ENCODE measurements at regions not wholly inside any gene's neighbourhood (a gene's known extent, or its start where the extent isn't known, plus 50 kb on each side); places are given as distances from the start of the nearest gene placed in this dataset.

DNA sequence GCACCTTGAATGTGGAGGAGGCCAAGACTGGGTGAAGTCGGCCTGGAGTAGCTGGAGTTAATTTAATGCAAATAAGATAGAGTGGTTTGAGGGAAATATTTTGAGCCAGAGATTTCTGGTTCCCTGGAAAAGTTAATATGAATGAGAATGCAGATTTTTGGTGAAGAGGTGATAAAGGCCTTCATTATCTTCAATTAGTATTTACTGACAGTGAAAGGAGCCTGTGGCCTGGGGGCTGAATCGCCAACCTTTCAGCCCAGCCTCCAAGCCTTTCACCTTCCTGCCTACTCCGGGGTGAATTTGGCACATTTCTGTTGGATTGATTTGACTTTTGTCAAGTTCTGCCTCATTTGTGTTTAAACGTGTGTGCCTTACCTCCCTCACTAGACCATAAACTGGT lies 147.8 kb downstream of the SOX2 start:
- no TSS peak for BruUV-seq (replicated peaks)

More for the DNA sequence above, 147.8 kb downstream of the SOX2 start:
- no peak overlapping the region for H2AK9ac ChIP-seq (replicated peaks; ENCODE audit: low read depth, low read length, poor library complexity)
- no peaks in the 10 kb centered on the region for H3K4me1 ChIP-seq (ENCODE audit: control insufficient read depth, insufficient read depth, low read length)
- DNase-seq = no peak
- peaks cover 2% of the 10 kb centered on the region for H3K9me3 ChIP-seq (ENCODE audit: control insufficient read depth, insufficient read depth, low read length)
- no peak overlapping the region for H3K18ac ChIP-seq (ENCODE audit: low read depth, low read length)
- no peak overlapping the region for H2AFZ ChIP-seq (replicated peaks; ENCODE audit: low read length, poor library complexity)
- H2BK120ac ChIP-seq (ENCODE audit: low read depth, low read length) = no peak overlapping the region
- intact Hi-C loops (cut with micrococcal nuclease) = no loop called here
- ATAC-seq (ENCODE audit: low read depth) = no peak
- TF ChIP-seq CHD1 (IDR thresholded peaks at IDR 0.05; ENCODE audit: low read depth, low read length) (no peak), RCOR1 (IDR thresholded peaks at IDR 0.05; ENCODE audit: insufficient replicate concordance, low read length) (no peak), BHLHE40 (IDR thresholded peaks at IDR 0.05; ENCODE audit: low read depth, low read length) (no peak), SMC3 (IDR thresholded peaks at IDR 0.05; ENCODE audit: low read depth, low read length) (no peak), RAD21 (IDR thresholded peaks at IDR 0.05; ENCODE audit: low read length) (no peak), POLR2A (IDR thresholded peaks at IDR 0.05; ENCODE audit: low read depth, low read length) (no peak), CEBPB (IDR thresholded peaks at IDR 0.05; ENCODE audit: low read depth, low read length) (no peak), MAZ (IDR thresholded peaks at IDR 0.05; ENCODE audit: borderline replicate concordance, low read depth, low read length) (no peak), NFE2L2 (IDR thresholded peaks at IDR 0.05; ENCODE audit: low read depth, low read length) (no peak), MAFK (IDR thresholded peaks at IDR 0.05; ENCODE audit: low read depth, low read length) (no peak), FOS (IDR thresholded peaks at IDR 0.05; ENCODE audit: low read depth, low read length) (no peak), MXI1 (IDR thresholded peaks at IDR 0.05; ENCODE audit: borderline replicate concordance, low read depth, low read length) (no peak), RFX5 (IDR thresholded peaks at IDR 0.05; ENCODE audit: low read depth, low read length) (no peak)
- TF ChIP-seq, protein P1, sequence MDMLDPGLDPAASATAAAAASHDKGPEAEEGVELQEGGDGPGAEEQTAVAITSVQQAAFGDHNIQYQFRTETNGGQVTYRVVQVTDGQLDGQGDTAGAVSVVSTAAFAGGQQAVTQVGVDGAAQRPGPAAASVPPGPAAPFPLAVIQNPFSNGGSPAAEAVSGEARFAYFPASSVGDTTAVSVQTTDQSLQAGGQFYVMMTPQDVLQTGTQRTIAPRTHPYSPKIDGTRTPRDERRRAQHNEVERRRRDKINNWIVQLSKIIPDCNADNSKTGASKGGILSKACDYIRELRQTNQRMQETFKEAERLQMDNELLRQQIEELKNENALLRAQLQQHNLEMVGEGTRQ (IDR thresholded peaks at IDR 0.05; ENCODE audit: low read depth, low read length) = no peak
- TF ChIP-seq, protein P2, sequence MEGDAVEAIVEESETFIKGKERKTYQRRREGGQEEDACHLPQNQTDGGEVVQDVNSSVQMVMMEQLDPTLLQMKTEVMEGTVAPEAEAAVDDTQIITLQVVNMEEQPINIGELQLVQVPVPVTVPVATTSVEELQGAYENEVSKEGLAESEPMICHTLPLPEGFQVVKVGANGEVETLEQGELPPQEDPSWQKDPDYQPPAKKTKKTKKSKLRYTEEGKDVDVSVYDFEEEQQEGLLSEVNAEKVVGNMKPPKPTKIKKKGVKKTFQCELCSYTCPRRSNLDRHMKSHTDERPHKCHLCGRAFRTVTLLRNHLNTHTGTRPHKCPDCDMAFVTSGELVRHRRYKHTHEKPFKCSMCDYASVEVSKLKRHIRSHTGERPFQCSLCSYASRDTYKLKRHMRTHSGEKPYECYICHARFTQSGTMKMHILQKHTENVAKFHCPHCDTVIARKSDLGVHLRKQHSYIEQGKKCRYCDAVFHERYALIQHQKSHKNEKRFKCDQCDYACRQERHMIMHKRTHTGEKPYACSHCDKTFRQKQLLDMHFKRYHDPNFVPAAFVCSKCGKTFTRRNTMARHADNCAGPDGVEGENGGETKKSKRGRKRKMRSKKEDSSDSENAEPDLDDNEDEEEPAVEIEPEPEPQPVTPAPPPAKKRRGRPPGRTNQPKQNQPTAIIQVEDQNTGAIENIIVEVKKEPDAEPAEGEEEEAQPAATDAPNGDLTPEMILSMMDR (conservative IDR thresholded peaks at IDR 0.05; ENCODE audit: low read depth, low read length) = no peak
- TF ChIP-seq, protein P3, sequence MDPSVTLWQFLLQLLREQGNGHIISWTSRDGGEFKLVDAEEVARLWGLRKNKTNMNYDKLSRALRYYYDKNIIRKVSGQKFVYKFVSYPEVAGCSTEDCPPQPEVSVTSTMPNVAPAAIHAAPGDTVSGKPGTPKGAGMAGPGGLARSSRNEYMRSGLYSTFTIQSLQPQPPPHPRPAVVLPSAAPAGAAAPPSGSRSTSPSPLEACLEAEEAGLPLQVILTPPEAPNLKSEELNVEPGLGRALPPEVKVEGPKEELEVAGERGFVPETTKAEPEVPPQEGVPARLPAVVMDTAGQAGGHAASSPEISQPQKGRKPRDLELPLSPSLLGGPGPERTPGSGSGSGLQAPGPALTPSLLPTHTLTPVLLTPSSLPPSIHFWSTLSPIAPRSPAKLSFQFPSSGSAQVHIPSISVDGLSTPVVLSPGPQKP (IDR thresholded peaks at IDR 0.05; ENCODE audit: borderline replicate concordance, low read depth, low read length) = no peak
- H2AK5ac ChIP-seq (ENCODE audit: low read depth, low read length) = no peak overlapping the region
- no peak overlapping the region for H4K8ac ChIP-seq (ENCODE audit: low read depth in 2 of 2, low read length in 2 of 2)
- no peak overlapping the region for H4K91ac ChIP-seq (ENCODE audit: insufficient read depth, low read depth, low read length)
- no peak overlapping the region for H3K4me3 ChIP-seq (ENCODE audit: insufficient read depth, low read depth, low read length)
- no peak overlapping the region for H4K5ac ChIP-seq (ENCODE audit: low read depth, low read length)
- no peak overlapping the region for H2BK5ac ChIP-seq (ENCODE audit: low read depth, low read length, poor library complexity, severe bottlenecking)
- no peak overlapping the region for H3K4me2 ChIP-seq (ENCODE audit: low read depth, low read length)
- H3K23ac ChIP-seq (ENCODE audit: low read depth, low read length) = no peak overlapping the region
- no peak overlapping the region for H3K14ac ChIP-seq (replicated peaks; ENCODE audit: low read depth, low read length)
- no peaks in the 10 kb centered on the region for H4K20me1 ChIP-seq (ENCODE audit: insufficient read depth, low read length)
- ChIA-PET CTCF (no interaction called here), POLR2A (ENCODE audit: unreplicated experiment) (no interaction called here)
- no peaks in the 10 kb centered on the region for H3K79me1 ChIP-seq (ENCODE audit: low read depth in 1 of 2, low read length in 2 of 2)
- H3K9me1 ChIP-seq (ENCODE audit: insufficient read depth, low read length) = no peaks in the 10 kb centered on the region
- WGBS, 2 experiments (ENCODE audit: extremely low coverage in 2 of 2, insufficient read length in 1 of 2) = no CpG with 5 or more reads among the region's 4 CpGs
- H2BK20ac ChIP-seq (ENCODE audit: low read depth, low read length) = no peak overlapping the region
- H3K27me3 ChIP-seq (ENCODE audit: control insufficient read depth, insufficient read depth, low read length) = no peaks in the 10 kb centered on the region
- H3K36me3 ChIP-seq (ENCODE audit: control insufficient read depth, insufficient read depth, low read length) = no peaks in the 10 kb centered on the region
- dilution Hi-C loops (cut with HindIII; ENCODE audit: low sequenced_read_pairs, unreplicated experiment) = no loop called here
- H3K27ac ChIP-seq (ENCODE audit: insufficient read depth, low read length) = no peak overlapping the region
- no peak overlapping the region for H3K4ac ChIP-seq (ENCODE audit: low read depth, low read length)
- H2BK15ac ChIP-seq (ENCODE audit: low read depth, low read length) = no peak overlapping the region
- in situ Hi-C loops (cut with MboI; ENCODE audit: low sequenced_read_pairs) = no loop called here
- H3K9ac ChIP-seq (ENCODE audit: low read depth, low read length) = no peak overlapping the region
- H3K56ac ChIP-seq (ENCODE audit: extremely low read depth, insufficient read depth, low read length) = no peak overlapping the region
